DND-41 (cell line): ENCODE measurements at regions not wholly inside any gene's neighbourhood (a gene's known extent, or its start where the extent isn't known, plus 50 kb on each side); places are given as distances from the start of the nearest gene placed in this dataset.

Source experiments
- ATAC-seq: fragments of 200-7000 bp; cut with Tn5 transposase; 3 replicates; pipeline ENCODE4 v1.9.1; 2021; ENCODE audit warnings: low read depth; ENCODE audit not compliant: insufficient read depth
- DNase-seq: peaks from one replicate; pipeline ENCODE4 v3.0.0-alpha.2; 2020
- H2AFZ ChIP-seq: 2 replicates; pipeline ENCODE4 v1.6.0; 2012; ENCODE audit warnings: low read depth, low read length
- H3K27ac ChIP-seq: 2 replicates; pipeline ENCODE4 v1.5.1; 2012; ENCODE audit warnings: low read length, inconsistent platforms
- H3K27me3 ChIP-seq: fragments of 200-600 bp; sonication (generic); 2 replicates; pipeline ENCODE4 v1.6.0; 2012; ENCODE audit warnings: low read length, mild to moderate bottlenecking, inconsistent platforms; ENCODE audit not compliant: insufficient read depth, poor library complexity
- H3K36me3 ChIP-seq: 2 replicates; pipeline ENCODE4 v1.5.1; 2012; ENCODE audit warnings: low read length, inconsistent platforms; ENCODE audit not compliant: insufficient read depth
- H3K4me1 ChIP-seq: 2 replicates; pipeline ENCODE4 v1.5.1; 2012; ENCODE audit warnings: mild to moderate bottlenecking, low read length; ENCODE audit not compliant: insufficient read depth
- H3K4me2 ChIP-seq: 2 replicates; pipeline ENCODE4 v1.6.0; 2012; ENCODE audit warnings: mild to moderate bottlenecking, moderate library complexity, low read length, inconsistent platforms; ENCODE audit not compliant: insufficient read depth
- H3K4me3 ChIP-seq, 2 experiments: fragments of 200-600 bp in 1 of 2; shearing (Covaris generic) in 1 of 2; 2 replicates each; pipeline ENCODE4 v1.5.1; 2012 to 2016; ENCODE audit warnings: inconsistent platforms in 2 of 2, low read length in 2 of 2, mild to moderate bottlenecking in 2 of 2, low read depth in 1 of 2, moderate library complexity in 1 of 2
- H3K79me2 ChIP-seq: 2 replicates; pipeline ENCODE4 v1.6.0; 2012; ENCODE audit warnings: low read length, inconsistent platforms; ENCODE audit not compliant: insufficient read depth
- H3K9ac ChIP-seq: 2 replicates; pipeline ENCODE4 v1.6.0; 2012; ENCODE audit warnings: low read depth, mild to moderate bottlenecking, inconsistent platforms, low read length, moderate library complexity
- H3K9me3 ChIP-seq: 2 replicates; pipeline ENCODE4 v1.5.1; 2012; ENCODE audit warnings: low read length, moderate library complexity, mild to moderate bottlenecking, inconsistent platforms; ENCODE audit not compliant: insufficient read depth, severe bottlenecking
- H4K20me1 ChIP-seq: 2 replicates; pipeline ENCODE4 v1.6.0; 2012; ENCODE audit warnings: low read length; ENCODE audit not compliant: insufficient read depth
- EZH2 ChIP-seq: IDR thresholded peaks from 3 replicates; pipeline ENCODE4 v1.6.1; 2012; ENCODE audit warnings: borderline replicate concordance, low read depth, mild to moderate bottlenecking, moderate library complexity, low read length, inconsistent platforms; ENCODE audit not compliant: severe bottlenecking
- TF ChIP-seq, protein P1 (sequence below): IDR thresholded peaks from 2 replicates; pipeline ENCODE4 v1.5.1; 2012; ENCODE audit warnings: borderline replicate concordance, low read length, moderate library complexity, mild to moderate bottlenecking; ENCODE audit not compliant: poor library complexity, severe bottlenecking; ENCODE audit errors: extremely low read depth

DNA sequence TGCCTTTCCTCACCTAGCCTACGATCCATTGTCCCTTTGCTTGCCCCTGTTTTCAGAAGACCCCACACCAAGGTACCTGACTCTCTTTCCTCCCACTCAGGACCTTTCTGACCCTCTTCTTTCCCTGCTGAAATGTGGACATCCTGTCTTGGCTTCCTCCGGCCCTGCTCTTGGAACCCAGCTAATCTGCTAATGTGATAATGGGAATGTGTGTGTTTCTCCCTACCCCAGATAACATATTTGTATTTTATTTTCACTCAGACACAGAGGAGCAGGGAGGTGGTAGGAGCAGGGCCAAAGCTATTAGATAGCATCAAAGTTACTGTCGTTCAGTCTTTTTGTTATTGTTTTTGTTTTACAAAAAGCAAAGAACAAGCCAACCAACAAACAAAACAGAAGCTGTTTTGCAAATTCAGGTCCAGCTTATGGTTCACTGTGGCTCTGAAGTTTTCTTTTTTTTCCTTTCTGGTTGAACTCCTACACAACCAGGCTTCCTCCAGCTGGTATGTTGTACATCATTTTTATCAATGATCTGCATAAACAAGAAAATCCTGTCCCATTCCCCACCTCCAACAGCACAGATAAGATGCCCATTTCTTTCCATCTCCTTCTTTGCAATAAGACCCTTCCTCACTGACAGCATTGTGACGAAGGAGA lies 137.3 kb downstream of the C12orf75 start:
- H3K27ac ChIP-seq: no peak overlapping the region
- H2AFZ ChIP-seq: no peak overlapping the region
- no peak overlapping the region for H3K4me3 ChIP-seq
- ATAC-seq (no peak), DNase-seq (no peak)
- H3K4me2 ChIP-seq: no peak overlapping the region
- no peak for TF ChIP-seq EZH2
- TF ChIP-seq, protein P1, sequence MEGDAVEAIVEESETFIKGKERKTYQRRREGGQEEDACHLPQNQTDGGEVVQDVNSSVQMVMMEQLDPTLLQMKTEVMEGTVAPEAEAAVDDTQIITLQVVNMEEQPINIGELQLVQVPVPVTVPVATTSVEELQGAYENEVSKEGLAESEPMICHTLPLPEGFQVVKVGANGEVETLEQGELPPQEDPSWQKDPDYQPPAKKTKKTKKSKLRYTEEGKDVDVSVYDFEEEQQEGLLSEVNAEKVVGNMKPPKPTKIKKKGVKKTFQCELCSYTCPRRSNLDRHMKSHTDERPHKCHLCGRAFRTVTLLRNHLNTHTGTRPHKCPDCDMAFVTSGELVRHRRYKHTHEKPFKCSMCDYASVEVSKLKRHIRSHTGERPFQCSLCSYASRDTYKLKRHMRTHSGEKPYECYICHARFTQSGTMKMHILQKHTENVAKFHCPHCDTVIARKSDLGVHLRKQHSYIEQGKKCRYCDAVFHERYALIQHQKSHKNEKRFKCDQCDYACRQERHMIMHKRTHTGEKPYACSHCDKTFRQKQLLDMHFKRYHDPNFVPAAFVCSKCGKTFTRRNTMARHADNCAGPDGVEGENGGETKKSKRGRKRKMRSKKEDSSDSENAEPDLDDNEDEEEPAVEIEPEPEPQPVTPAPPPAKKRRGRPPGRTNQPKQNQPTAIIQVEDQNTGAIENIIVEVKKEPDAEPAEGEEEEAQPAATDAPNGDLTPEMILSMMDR: no peak
- no peaks in the 10 kb centered on the region for H3K79me2 ChIP-seq
- H3K4me1 ChIP-seq: no peaks in the 10 kb centered on the region
- no peaks in the 10 kb centered on the region for H3K36me3 ChIP-seq
- no peak overlapping the region for H3K9ac ChIP-seq
- H4K20me1 ChIP-seq: no peaks in the 10 kb centered on the region
- H3K27me3 ChIP-seq: peaks cover 7% of the 10 kb centered on the region
- H3K9me3 ChIP-seq: no peaks in the 10 kb centered on the region

DNA sequence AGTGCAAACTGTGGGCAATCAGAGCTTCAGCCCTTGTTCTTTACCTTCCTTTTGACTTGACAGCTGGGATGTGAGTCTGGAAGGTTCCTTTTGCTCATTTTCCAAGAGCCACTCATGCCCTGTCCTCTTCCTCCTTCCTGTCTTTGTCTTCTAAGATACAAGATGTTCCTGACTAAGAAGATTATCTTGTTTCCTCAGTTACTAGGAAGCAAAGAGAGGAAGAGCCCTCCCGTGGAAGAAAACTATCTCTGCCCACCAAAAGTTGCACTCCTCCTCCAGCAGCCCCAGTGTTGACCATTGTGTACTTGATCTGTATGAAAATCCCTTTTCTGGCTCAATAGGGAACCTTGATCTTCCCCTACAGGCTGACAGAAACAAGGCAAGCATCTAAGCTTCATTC lies 138.0 kb downstream of the C12orf75 start:
- no peak for ATAC-seq
- Histone ChIP-seq H4K20me1 (no peaks in the 10 kb centered on the region), H3K9me3 (no peaks in the 10 kb centered on the region), H3K4me1 (no peaks in the 10 kb centered on the region), H3K27me3 (peaks cover 7% of the 10 kb centered on the region), H3K27ac (no peak overlapping the region), H3K36me3 (no peaks in the 10 kb centered on the region), H2AFZ (no peak overlapping the region), H3K4me3 (no peak overlapping the region), H3K9ac (no peak overlapping the region), H3K79me2 (no peaks in the 10 kb centered on the region), H3K4me2 (no peak overlapping the region)
- DNase-seq: no peak
- TF ChIP-seq EZH2: no peak
- TF ChIP-seq, protein P1: no peak

DNA sequence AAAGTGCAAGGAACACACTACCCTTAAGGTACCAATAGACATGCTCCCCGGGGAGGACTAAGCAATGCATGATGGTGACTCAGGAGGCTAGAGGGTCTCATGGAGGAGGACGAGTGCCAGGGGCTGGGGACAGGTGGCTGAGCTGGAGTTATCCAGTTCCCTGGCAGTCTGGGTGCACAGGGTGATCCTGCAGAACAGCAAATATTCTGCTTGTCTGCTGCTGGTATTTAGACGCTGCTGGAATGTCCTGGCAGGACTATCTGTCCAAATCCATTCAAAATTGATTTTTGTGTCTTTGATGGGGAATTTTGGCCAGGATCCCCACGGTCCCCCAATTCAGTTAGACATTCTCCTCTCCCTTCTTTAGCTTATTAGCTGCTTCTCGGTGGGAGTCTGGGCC lies 138.7 kb downstream of the C12orf75 start:
- no peaks in the 10 kb centered on the region for H3K4me1 ChIP-seq
- H2AFZ ChIP-seq: no peak overlapping the region
- no peak overlapping the region for H3K4me3 ChIP-seq
- no peaks in the 10 kb centered on the region for H3K36me3 ChIP-seq
- H3K9me3 ChIP-seq: no peaks in the 10 kb centered on the region
- no peak overlapping the region for H3K27ac ChIP-seq
- TF ChIP-seq, protein P1: no peak
- no peak for TF ChIP-seq EZH2
- DNase-seq (no peak), ATAC-seq (no peak)
- no peaks in the 10 kb centered on the region for H4K20me1 ChIP-seq
- H3K9ac ChIP-seq: no peak overlapping the region
- H3K4me2 ChIP-seq: no peak overlapping the region
- no peaks in the 10 kb centered on the region for H3K79me2 ChIP-seq
- peaks cover 7% of the 10 kb centered on the region for H3K27me3 ChIP-seq

DNA sequence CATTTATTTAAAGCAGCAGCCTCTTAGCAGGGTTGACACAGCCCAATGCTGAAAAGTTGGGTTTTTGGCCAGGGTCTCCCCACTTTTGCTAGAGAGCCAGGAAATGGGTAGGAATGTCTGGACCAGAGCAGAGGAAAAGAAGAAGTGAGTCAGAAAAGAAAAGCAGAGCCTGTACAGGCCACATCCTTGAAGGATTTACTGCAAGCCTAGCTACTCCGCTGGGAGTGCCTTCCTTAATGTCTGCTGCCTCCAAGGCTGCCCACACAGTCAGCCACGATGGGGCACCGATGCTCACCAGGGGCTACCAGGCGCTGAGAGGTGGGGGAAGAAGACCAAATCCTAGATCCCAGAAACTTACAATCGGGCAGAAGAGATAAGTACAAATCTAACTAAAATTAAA lies 139.2 kb downstream of the C12orf75 start:
- no peaks in the 10 kb centered on the region for H3K4me1 ChIP-seq

More for the DNA sequence above, 139.2 kb downstream of the C12orf75 start:
- H3K9me3 ChIP-seq: no peaks in the 10 kb centered on the region
- no peak overlapping the region for H3K4me3 ChIP-seq
- DNase-seq: no peak
- H3K4me2 ChIP-seq: no peak overlapping the region
- TF ChIP-seq, protein P1: no peak
- no peak for TF ChIP-seq EZH2
- no peaks in the 10 kb centered on the region for H3K36me3 ChIP-seq
- H4K20me1 ChIP-seq: no peaks in the 10 kb centered on the region
- no peak overlapping the region for H3K27ac ChIP-seq
- no peak overlapping the region for H3K9ac ChIP-seq
- H2AFZ ChIP-seq: no peak overlapping the region
- ATAC-seq: no peak
- no peaks in the 10 kb centered on the region for H3K79me2 ChIP-seq
- peaks cover 7% of the 10 kb centered on the region for H3K27me3 ChIP-seq
